ENCODE measurements at regions not wholly inside any gene's neighbourhood (a gene's known extent, or its start where the extent isn't known, plus 50 kb on each side); places are given as distances from the start of the nearest gene placed in this dataset.

- TF ChIP-seq EP300 (IDR thresholded peaks at IDR 0.05) (no peak), POLR2AphosphoS5 (IDR thresholded peaks at IDR 0.05) (no peak), CTCF (IDR thresholded peaks at IDR 0.05) (no peak)
These were observed 331.6 kb downstream of the TXNL1 start for GRCh38 chr18:56306797-56307196.
